GM12878 (cell line): ENCODE measurements at regions not wholly inside any gene's neighbourhood (a gene's known extent, or its start where the extent isn't known, plus 50 kb on each side); places are given as distances from the start of the nearest gene placed in this dataset.

Source experiments
- ATAC-seq: fragments of 200-7000 bp; cut with Tn5 transposase; 3 replicates; pipeline ENCODE4 v1.9.1; 2020; ENCODE audit warnings: mild to moderate bottlenecking, moderate library complexity
- BruUV-seq: library from RNA; stranded (reverse); fragments of 400-500 nt; replicated peaks from 2 replicates; lab custom pipeline; 2021; lab: Mats Ljungman, UMichigan
- CTCF ChIA-PET: fragments of 300-600 bp; sonication (Branson Sonifier 250); formaldehyde crosslinking; extraction: SDS; loops from one replicate; lab custom pipeline; 2021; ENCODE audit warnings: inconsistent platforms; lab: Yijun Ruan, JAX
- POLR2A ChIA-PET: fragments of 350-600 bp; formaldehyde crosslinking; extraction: SDS; loops from one replicate; lab custom pipeline; 2021; ENCODE audit warnings: inconsistent platforms; lab: Charles Lee
- RAD21 ChIA-PET: fragments of 300-600 bp; sonication (Branson Sonifier 250); formaldehyde crosslinking; loops from one replicate; lab custom pipeline; 2023; ENCODE audit warnings: antibody characterized with exemption; ENCODE audit not compliant: unreplicated experiment; lab: Charles Lee
- SMC1A ChIA-PET: fragments of 300-600 bp; sonication (Branson Sonifier 250); formaldehyde crosslinking; loops from one replicate; lab custom pipeline; 2023; ENCODE audit not compliant: unreplicated experiment, uncharacterized antibody; lab: Charles Lee
- DNase-seq: peaks from one replicate; pipeline ENCODE4 v3.0.0-alpha.2; 2011; ENCODE audit warnings: low read depth, low spot score
- FAIRE-seq: peaks from 3 replicates; lab custom pipeline; 2011; peaks lifted over from hg19 to GRCh38; lab: Jason Lieb, UNC
- H2AFZ ChIP-seq: 2 replicates; pipeline ENCODE4 v1.6.0; 2011; ENCODE audit warnings: low read depth, low read length, control low read depth; ENCODE audit not compliant: control insufficient read depth
- H3K27ac ChIP-seq: 2 replicates; pipeline ENCODE4 v1.5.1; 2011; ENCODE audit warnings: control low read depth; ENCODE audit not compliant: control insufficient read depth, insufficient read depth
- H3K27me3 ChIP-seq, 2 experiments: replicated peaks in 1 of 2; 2 replicates each; pipeline versions ENCODE4 v1.6.0 to v1.6.1; 2011; ENCODE audit warnings: low read length in 1 of 2; ENCODE audit not compliant: control insufficient read depth in 2 of 2, insufficient read depth in 2 of 2
- H3K36me3 ChIP-seq, 2 experiments: 2 replicates each; pipeline ENCODE4 v1.5.1; 2011; ENCODE audit warnings: low read length in 1 of 2; ENCODE audit not compliant: control insufficient read depth in 2 of 2, insufficient read depth in 2 of 2
- H3K4me1 ChIP-seq: 2 replicates; pipeline ENCODE4 v1.6.1; 2011; ENCODE audit warnings: mild to moderate bottlenecking, low read length, moderate library complexity, mixed read lengths; ENCODE audit not compliant: control insufficient read depth, insufficient read depth
- H3K4me2 ChIP-seq: 2 replicates; pipeline ENCODE4 v1.6.0; 2011; ENCODE audit warnings: control low read depth; ENCODE audit not compliant: control insufficient read depth, insufficient read depth
- H3K4me3 ChIP-seq: fragments of 200-600 bp; sonication (generic); 2 replicates; pipeline ENCODE4 v1.5.1; 2016
- H3K79me2 ChIP-seq: 2 replicates; pipeline ENCODE4 v1.6.0; 2011; ENCODE audit warnings: low read length; ENCODE audit not compliant: control insufficient read depth, insufficient read depth
- H3K9ac ChIP-seq: 2 replicates; pipeline ENCODE4 v1.8.0; 2011; ENCODE audit warnings: low read length, control low read depth, mixed read lengths; ENCODE audit not compliant: control insufficient read depth, insufficient read depth
- H3K9me3 ChIP-seq: replicated peaks from 3 replicates; pipeline ENCODE4 v1.5.1; 2011; ENCODE audit warnings: mild to moderate bottlenecking, low read length; ENCODE audit not compliant: control insufficient read depth, insufficient read depth
- H4K20me1 ChIP-seq: 2 replicates; pipeline ENCODE4 v1.6.0; 2011; ENCODE audit not compliant: control insufficient read depth, insufficient read depth
- CBX3 ChIP-seq: fragments of 200-600 bp; sonication (generic); IDR thresholded peaks from 2 replicates; pipeline ENCODE4 v1.6.1; 2016; ENCODE audit warnings: low read depth, borderline replicate concordance
- CEBPZ ChIP-seq: fragments of 150-350 bp; IDR thresholded peaks from 2 replicates; pipeline ENCODE4 v1.6.1; 2016; ENCODE audit warnings: low read depth, low read length
- CHD2 ChIP-seq: IDR thresholded peaks from 2 replicates; pipeline ENCODE4 v1.6.1; 2011; ENCODE audit warnings: low read depth, low read length, improper control_type of control experiment, borderline replicate concordance
- KLF5 ChIP-seq: fragments of 450-650 bp; IDR thresholded peaks from 2 replicates; pipeline ENCODE4 v1.6.1; 2014; ENCODE audit warnings: mild to moderate bottlenecking; ENCODE audit not compliant: partially characterized antibody
- MLLT1 ChIP-seq: fragments of 450-650 bp; IDR thresholded peaks from 2 replicates; pipeline ENCODE4 v1.6.1; 2016; ENCODE audit warnings: mild to moderate bottlenecking
- MYB ChIP-seq: fragments of 150-350 bp; IDR thresholded peaks from 2 replicates; pipeline ENCODE4 v1.6.1; 2014; ENCODE audit warnings: mild to moderate bottlenecking, low read depth, low read length, borderline replicate concordance
- NRF1 ChIP-seq: conservative IDR thresholded peaks from 2 replicates; pipeline ENCODE4 v1.6.1; 2011; ENCODE audit warnings: mild to moderate bottlenecking, low read depth, low read length, improper control_type of control experiment
- SIX5 ChIP-seq: IDR thresholded peaks from 2 replicates; pipeline ENCODE4 v1.6.1; 2011; ENCODE audit warnings: mild to moderate bottlenecking, low read depth, low read length, moderate library complexity; ENCODE audit not compliant: severe bottlenecking
- SMAD1 ChIP-seq: fragments of 450-650 bp; IDR thresholded peaks from 2 replicates; pipeline ENCODE4 v1.6.1; 2018; ENCODE audit warnings: mild to moderate bottlenecking, low read depth; ENCODE audit not compliant: partially characterized antibody
- SPI1 ChIP-seq: IDR thresholded peaks from 2 replicates; pipeline ENCODE4 v1.6.1; 2011; ENCODE audit warnings: low read depth, mild to moderate bottlenecking, low read length, moderate library complexity, borderline replicate concordance; ENCODE audit not compliant: insufficient read depth
- TCF3 ChIP-seq: IDR thresholded peaks from 2 replicates; pipeline ENCODE4 v1.6.1; 2012; ENCODE audit warnings: low read depth, mild to moderate bottlenecking, low read length, borderline replicate concordance; ENCODE audit not compliant: insufficient read depth
- ZSCAN29 ChIP-seq: fragments of 450-650 bp; IDR thresholded peaks from 2 replicates; pipeline ENCODE4 v1.6.1; 2017; ENCODE audit warnings: mild to moderate bottlenecking, moderate library complexity
- WGBS: methylation state at CpG from one replicate; pipeline ENCODE4 v1.1.6; 2016; ENCODE audit warnings: low lambda C conversion rate; ENCODE audit not compliant: insufficient replicate concordance, insufficient coverage; ENCODE audit errors: missing lambda C conversion rate; 5-methylcytosine and 5-hydroxymethylcytosine counted together
- in situ Hi-C: fragments of 300-500 bp; cut with MboI; formaldehyde crosslinking; loops from 9 replicates; pipeline ENCODE4 v1.14.3; 2018; ENCODE audit warnings: mixed read lengths
- intact Hi-C: fragments of 100-400 bp; cut with micrococcal nuclease; formaldehyde crosslinking; loops from one replicate; pipeline ENCODE4 v1.14.2; 2022; ENCODE audit not compliant: unreplicated experiment

GRCh38 chr20:51082988-51083387 is 60.1 kb upstream of the KCNG1 start:
- ATAC-seq (no peak), FAIRE-seq (no peak), DNase-seq (no peak)
- TF ChIP-seq MLLT1 (no peak), ZSCAN29 (no peak), NRF1 (no peak), TCF3 (no peak), SIX5 (no peak), SMAD1 (no peak), KLF5 (no peak), CHD2 (no peak), CEBPZ (no peak), MYB (no peak), SPI1 (no peak), CBX3 (no peak)
- SMC1A ChIA-PET: no interaction called here
- no TSS peak for BruUV-seq
- in situ Hi-C loops (no loop called here), intact Hi-C loops (no loop called here)
- no peak overlapping the region for H3K4me3 ChIP-seq
- no peak overlapping the region for H3K4me2 ChIP-seq
- WGBS: 75% methylated on average over 3 of the region's 3 CpGs
- peaks cover 0 to 2% of the 10 kb centered on the region in 2 experiments; a peak in 2 of 4 replicates for H3K27me3 ChIP-seq
- H4K20me1 ChIP-seq: no peaks in the 10 kb centered on the region
- RAD21 ChIA-PET: no interaction called here
- H3K4me1 ChIP-seq: no peaks in the 10 kb centered on the region
- H3K36me3 ChIP-seq: no peaks in the 10 kb centered on the region
- H3K9me3 ChIP-seq: no peaks in the 10 kb centered on the region
- CTCF ChIA-PET: interaction anchor here (0.6 kb wide), 1 partner anchor 555 kb away, joined by 3 read pairs; no protein-coding TSS in a partner anchor
- no peak overlapping the region for H3K27ac ChIP-seq
- H3K79me2 ChIP-seq: no peaks in the 10 kb centered on the region
- POLR2A ChIA-PET: no interaction called here
- no peak overlapping the region for H2AFZ ChIP-seq
- H3K9ac ChIP-seq: no peak overlapping the region
